Peyer's patch (tissue), 4 donors: ENCODE measurements at regions not wholly inside any gene's neighbourhood (a gene's known extent, or its start where the extent isn't known, plus 50 kb on each side); places are given as distances from the start of the nearest gene placed in this dataset.

Experiments used
- DNase-seq, 3 donors: peaks; one replicate each; pipeline ENCODE4 v3.0.0-alpha.2; 2017 to 2019
- H3K27ac ChIP-seq, 4 donors: fragments of 200-600 bp; sonication (generic); one replicate each; pipeline ENCODE4 v1.5.1; 2016 to 2019
- H3K27me3 ChIP-seq, 2 donors: fragments of 200-600 bp; sonication (generic); one replicate each; pipeline ENCODE4 v1.5.1; 2019
- H3K36me3 ChIP-seq, 3 donors: fragments of 200-600 bp; sonication (generic); one replicate each; pipeline ENCODE4 v1.5.1; 2016 to 2019
- H3K4me1 ChIP-seq, 4 donors: fragments of 200-600 bp; sonication (generic); one replicate each; pipeline ENCODE4 v1.5.1; 2016 to 2019
- H3K4me3 ChIP-seq, 4 donors: fragments of 200-600 bp; sonication (generic); 1 replicate in 3 of 4; 2 replicates in 1 of 4; pipeline ENCODE4 v1.5.1; 2016 to 2019; ENCODE audit warnings: mild to moderate bottlenecking in 1 of 4
- H3K9me3 ChIP-seq, 4 donors: fragments of 200-600 bp; sonication (generic); one replicate each; pipeline ENCODE4 v1.5.1; 2016 to 2019; ENCODE audit warnings: mild to moderate bottlenecking in 1 of 4
- POLR2A ChIP-seq, 2 donors: fragments of 450-650 bp; IDR thresholded peaks; one replicate each; pipeline ENCODE4 v1.5.1; 2017; ENCODE audit warnings: antibody characterized with exemption in 2 of 2, mild to moderate bottlenecking in 2 of 2, moderate library complexity in 2 of 2
- TF ChIP-seq, protein P1 (sequence below), 6 experiments: fragments of 450-650 bp in 4 of 6; fragments of 200-600 bp in 2 of 6; sonication (generic) in 1 of 6; IDR thresholded peaks; one replicate each; pipeline ENCODE4 v1.5.1; 2017 to 2019; ENCODE audit warnings: antibody characterized with exemption in 6 of 6, mild to moderate bottlenecking in 3 of 6, moderate library complexity in 1 of 6

DNA sequence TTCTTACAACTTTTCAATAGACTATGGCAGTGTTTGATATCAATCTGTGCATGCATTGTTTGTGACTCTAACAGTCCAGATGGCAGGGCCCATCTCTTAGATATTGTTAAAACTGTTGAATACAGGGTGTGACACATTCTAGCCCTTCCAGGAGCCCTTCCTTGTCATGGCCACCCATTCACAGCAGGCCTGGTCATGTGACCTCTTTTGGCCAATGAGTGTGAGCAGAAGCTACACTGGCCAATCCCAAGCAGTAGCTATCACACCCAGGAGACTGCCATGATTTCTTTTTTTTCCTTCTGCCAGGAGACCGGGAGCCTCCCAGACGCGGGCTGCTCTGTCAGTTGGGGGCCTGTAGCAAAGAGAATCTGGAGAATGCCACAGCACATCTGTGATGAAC is 655.4 kb upstream of the MKI67 start:
- no peak for TF ChIP-seq POLR2A (IDR thresholded peaks at IDR 0.05)
- TF ChIP-seq, protein P1, sequence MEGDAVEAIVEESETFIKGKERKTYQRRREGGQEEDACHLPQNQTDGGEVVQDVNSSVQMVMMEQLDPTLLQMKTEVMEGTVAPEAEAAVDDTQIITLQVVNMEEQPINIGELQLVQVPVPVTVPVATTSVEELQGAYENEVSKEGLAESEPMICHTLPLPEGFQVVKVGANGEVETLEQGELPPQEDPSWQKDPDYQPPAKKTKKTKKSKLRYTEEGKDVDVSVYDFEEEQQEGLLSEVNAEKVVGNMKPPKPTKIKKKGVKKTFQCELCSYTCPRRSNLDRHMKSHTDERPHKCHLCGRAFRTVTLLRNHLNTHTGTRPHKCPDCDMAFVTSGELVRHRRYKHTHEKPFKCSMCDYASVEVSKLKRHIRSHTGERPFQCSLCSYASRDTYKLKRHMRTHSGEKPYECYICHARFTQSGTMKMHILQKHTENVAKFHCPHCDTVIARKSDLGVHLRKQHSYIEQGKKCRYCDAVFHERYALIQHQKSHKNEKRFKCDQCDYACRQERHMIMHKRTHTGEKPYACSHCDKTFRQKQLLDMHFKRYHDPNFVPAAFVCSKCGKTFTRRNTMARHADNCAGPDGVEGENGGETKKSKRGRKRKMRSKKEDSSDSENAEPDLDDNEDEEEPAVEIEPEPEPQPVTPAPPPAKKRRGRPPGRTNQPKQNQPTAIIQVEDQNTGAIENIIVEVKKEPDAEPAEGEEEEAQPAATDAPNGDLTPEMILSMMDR (IDR thresholded peaks at IDR 0.05): no peak

DNA sequence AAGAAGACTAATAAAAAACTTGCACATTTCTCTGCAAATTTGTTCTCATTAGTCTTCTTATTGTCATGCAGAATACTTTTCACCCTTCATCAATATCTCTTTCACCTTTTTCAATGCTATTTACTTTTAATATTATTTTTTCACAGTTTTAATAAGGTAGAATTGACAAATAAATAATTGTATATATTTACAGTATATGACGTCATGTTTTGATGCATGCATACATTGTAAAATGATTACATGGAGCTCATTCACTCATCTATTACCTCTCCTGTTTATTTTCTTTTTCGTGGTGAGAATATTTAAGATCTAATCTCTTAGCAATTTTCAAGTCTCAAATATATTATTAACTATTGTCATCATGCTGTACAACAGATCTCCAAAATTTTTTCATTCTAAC is 658.2 kb upstream of the MKI67 start:
- H3K9me3 ChIP-seq: no peaks in the 10 kb centered on the region
- no peak overlapping the region for H3K4me3 ChIP-seq
- no peaks in the 10 kb centered on the region for H3K36me3 ChIP-seq
- no peak overlapping the region for H3K27ac ChIP-seq
- no peaks in the 10 kb centered on the region for H3K27me3 ChIP-seq
- TF ChIP-seq POLR2A (IDR thresholded peaks at IDR 0.05): no peak
- TF ChIP-seq, protein P1 (IDR thresholded peaks at IDR 0.05): no peak
- H3K4me1 ChIP-seq: no peaks in the 10 kb centered on the region
- no peak for DNase-seq

More for the DNA sequence above, 655.4 kb upstream of the MKI67 start:
- Histone ChIP-seq H3K9me3 (no peaks in the 10 kb centered on the region), H3K36me3 (no peaks in the 10 kb centered on the region), H3K4me3 (no peak overlapping the region), H3K27me3 (no peaks in the 10 kb centered on the region), H3K4me1 (no peaks in the 10 kb centered on the region), H3K27ac (no peak overlapping the region)
- no peak for DNase-seq

DNA sequence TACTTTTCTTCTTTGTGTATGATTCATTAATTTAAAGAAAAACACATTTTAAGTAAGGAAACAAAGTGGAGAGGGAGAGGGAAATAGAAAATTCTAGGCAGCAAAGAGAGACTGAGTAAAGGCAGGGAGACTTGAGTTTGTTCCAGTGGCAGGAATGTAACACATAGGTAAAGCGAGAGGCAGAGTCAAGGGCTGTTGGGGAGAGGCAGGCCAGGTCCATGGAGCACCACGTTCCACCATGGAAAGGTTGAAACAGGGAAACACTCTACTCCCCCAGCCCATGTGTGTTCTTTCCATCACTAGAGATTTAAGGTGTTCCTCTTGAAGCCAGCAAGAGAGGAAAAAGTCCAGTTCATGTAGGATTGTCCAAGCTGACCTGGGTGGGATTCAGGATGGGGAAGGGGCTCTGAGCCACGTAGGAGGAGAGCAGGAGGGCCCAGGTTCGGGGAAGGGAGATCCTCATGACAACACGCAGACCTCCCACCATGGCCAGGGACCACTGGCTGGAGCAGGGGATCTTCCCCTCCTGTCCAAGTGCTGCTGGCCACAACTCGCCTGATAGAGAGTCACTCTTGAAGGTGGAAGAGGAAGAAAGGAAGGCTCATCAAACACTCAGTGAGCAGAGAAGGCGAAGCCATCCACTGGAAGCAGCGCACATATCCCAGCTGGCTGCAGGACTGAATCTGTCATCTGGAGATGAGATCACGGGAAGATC is 666.4 kb upstream of the MKI67 start:
- Histone ChIP-seq H3K4me3 (no peak overlapping the region), H3K36me3 (no peaks in the 10 kb centered on the region), H3K9me3 (no peaks in the 10 kb centered on the region), H3K27me3 (no peaks in the 10 kb centered on the region), H3K27ac (no peak overlapping the region), H3K4me1 (no peaks in the 10 kb centered on the region)
- TF ChIP-seq POLR2A (IDR thresholded peaks at IDR 0.05): no peak
- TF ChIP-seq, protein P1 (IDR thresholded peaks at IDR 0.05): no peak
- DNase-seq: no peak

DNA sequence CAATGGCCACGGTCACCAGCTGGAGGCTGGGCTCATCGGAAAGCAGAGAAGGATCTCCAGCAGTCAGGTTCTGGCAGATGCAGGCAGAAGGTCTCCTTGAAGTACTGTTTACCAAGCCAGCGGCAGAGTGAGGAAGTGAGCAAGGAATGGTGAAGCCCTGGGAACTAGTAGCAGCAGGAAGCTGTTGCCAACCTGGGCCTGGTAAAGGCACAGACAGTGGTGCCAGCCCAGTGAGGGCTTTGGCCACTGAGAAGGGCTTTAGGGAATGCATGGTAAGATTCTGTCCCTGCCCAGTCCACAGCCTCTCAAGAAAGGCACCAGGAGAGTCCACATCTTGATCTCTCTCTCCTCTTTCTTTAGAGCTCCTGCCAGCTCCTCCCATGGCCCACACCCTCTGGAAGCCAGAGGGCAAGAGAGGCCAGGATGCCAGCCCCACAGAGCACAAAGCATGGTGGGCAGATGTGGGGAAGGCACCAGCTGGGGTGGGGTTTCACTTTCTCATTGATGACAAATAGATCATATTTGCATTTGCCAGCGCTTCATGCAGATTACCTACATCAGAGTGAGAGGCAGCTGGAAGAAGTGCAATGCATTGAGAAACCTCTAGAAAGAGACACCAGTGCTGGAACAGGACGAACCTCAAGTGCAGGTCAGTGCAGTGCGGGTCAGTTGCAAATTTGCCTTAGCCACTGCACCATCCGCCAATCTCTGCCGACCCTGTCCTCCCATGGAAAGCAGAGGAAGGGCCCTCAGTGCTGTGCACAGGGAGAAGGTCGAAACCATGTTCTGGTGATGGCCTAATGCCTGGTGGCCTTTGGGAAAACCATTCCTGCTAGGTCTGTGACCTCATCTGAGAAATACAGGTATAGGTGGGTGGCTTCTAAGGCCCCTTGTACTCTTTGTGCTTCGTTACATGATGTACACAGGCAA is 667.8 kb upstream of the MKI67 start:
- Histone ChIP-seq H3K4me1 (no peaks in the 10 kb centered on the region), H3K27me3 (no peaks in the 10 kb centered on the region), H3K9me3 (no peaks in the 10 kb centered on the region), H3K36me3 (no peaks in the 10 kb centered on the region), H3K27ac (no peak overlapping the region), H3K4me3 (no peak overlapping the region)
- DNase-seq: no peak
- no peak for TF ChIP-seq POLR2A (IDR thresholded peaks at IDR 0.05)
- TF ChIP-seq, protein P1 (IDR thresholded peaks at IDR 0.05): no peak

DNA sequence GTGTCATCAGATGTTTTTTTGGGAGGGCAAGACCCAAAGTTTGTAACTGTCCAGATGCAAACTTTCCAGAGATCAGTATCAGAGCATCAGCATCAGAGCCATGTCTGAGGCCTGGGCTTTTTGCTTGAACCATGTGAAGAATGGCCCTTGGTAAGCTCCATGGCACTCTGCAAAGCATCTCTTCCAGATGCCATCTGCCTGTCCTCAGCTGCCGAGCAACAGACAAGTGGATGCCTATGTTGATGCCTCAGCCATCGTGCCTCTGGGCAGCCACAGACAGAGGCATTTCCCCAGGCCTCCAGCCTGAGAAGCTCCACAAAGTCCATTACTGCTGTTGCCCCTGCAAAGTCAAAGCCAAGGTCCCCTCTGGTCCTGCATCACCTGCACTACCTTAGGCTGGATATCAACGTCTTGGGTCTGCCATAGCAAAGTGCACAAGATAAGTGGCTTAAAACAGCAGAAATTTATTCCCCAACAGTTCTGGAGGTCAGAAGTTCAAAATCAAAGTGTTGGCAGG is 670.2 kb upstream of the MKI67 start:
- Histone ChIP-seq H3K27me3 (no peaks in the 10 kb centered on the region), H3K4me1 (no peaks in the 10 kb centered on the region), H3K4me3 (no peak overlapping the region), H3K36me3 (no peaks in the 10 kb centered on the region), H3K27ac (no peak overlapping the region), H3K9me3 (no peaks in the 10 kb centered on the region)
- TF ChIP-seq POLR2A (IDR thresholded peaks at IDR 0.05): no peak
- TF ChIP-seq, protein P1 (IDR thresholded peaks at IDR 0.05): no peak
- no peak for DNase-seq
